Upper lobe of left lung (tissue), 4 donors: ENCODE measurements at regions not wholly inside any gene's neighbourhood (a gene's known extent, or its start where the extent isn't known, plus 50 kb on each side); places are given as distances from the start of the nearest gene placed in this dataset.

ENCODE experiments used
- CTCF ChIP-seq, 6 experiments: fragments of 450-650 bp in 4 of 6; fragments of 200-600 bp in 2 of 6; sonication (generic) in 2 of 6; IDR thresholded peaks; one replicate each; pipeline ENCODE4 v1.5.1; 2016 to 2019; ENCODE audit warnings: antibody characterized with exemption in 6 of 6
- POLR2AphosphoS5 ChIP-seq, 2 donors: sonication (generic); formaldehyde crosslinking; IDR thresholded peaks; one replicate each; pipeline ENCODE4 v1.5.1; 2017; ENCODE audit warnings: antibody characterized with exemption in 2 of 2

DNA sequence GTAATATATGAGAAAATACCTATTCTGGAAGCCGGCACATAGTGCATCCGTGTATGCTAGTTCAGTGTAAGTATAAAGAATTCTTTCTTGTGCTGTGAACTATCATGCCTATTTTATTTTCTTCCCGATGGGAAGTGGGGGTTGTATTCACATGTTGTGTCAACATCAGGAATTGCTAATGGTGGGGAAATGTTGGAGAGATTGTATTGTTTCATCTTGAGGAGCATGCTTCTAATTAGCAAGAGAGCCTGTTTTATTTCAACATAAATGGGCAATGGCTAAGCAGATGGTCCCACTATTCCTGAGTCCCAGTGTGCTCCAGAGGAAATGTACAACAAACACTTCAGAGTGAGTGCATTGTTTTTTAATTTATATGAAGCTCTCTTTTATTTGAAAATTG is 485.2 kb downstream of the PLPP3 start:
- no peak for TF ChIP-seq CTCF (IDR thresholded peaks at IDR 0.05)
- TF ChIP-seq POLR2AphosphoS5 (IDR thresholded peaks at IDR 0.05): no peak
